ENCODE measurements at regions not wholly inside any gene's neighbourhood (a gene's known extent, or its start where the extent isn't known, plus 50 kb on each side); places are given as distances from the start of the nearest gene placed in this dataset.

- TF ChIP-seq CTCF (IDR thresholded peaks at IDR 0.05) (no peak), POLR2A (IDR thresholded peaks at IDR 0.05) (no peak)
Measured at GRCh38 chr10:2083591-2083990, 346.3 kb upstream of the ADARB2 start.

All from suprapubic skin (tissue), 3 donors.